HG03175 (cell line): ENCODE measurements at regions not wholly inside any gene's neighbourhood (a gene's known extent, or its start where the extent isn't known, plus 50 kb on each side); places are given as distances from the start of the nearest gene placed in this dataset.

ENCODE experiments used
- ATAC-seq: cut with Tn5 transposase; IDR thresholded peaks from one replicate; pipeline ENCODE4 v1.9.1; 2021; ENCODE audit warnings: mild to moderate bottlenecking, moderate library complexity; ENCODE audit not compliant: unreplicated experiment

DNA sequence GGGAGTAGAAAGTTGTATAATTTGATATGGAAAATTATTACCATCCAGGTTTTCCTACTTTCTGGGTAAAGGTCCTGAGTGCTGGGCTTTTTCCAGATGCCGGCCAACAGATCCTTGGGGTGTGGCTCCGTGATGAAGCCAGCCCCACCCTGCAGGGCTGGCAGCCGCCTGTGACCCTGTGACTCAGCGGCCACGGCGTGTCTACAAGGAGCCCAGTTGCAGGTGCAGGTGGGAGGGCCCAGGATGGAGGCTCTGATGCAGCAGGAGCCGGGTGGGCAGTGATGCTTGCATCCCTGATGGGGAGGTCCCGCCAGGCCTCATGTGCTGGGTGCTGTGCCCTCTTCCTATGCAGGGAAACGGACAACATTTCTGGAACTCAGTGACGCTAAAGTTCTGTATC is 96.0 kb upstream of the ALKAL2 start:
- ATAC-seq = no peak

DNA sequence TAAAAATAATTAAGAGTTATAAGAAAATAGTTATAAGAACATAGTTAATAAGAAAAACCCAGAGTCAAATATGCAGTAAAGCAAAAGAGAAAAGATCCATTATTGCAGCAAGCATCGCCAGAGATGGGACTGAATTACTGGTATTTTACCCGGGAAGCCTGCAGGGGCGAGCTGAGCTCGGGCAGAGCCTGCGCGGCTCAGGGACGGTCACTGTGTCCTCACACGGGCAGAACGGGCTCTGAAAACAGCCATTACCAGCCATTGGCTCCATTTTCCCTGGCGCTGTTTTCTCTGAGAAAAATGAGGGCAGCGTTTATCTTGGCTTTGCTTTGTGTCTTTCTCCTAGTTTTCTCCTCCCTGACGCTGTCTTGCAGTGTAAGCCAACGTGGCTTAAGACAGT is 95.3 kb upstream of the ALKAL2 start:
- ATAC-seq = no peak

GRCh38 chr2:382728-383022 is 94.8 kb upstream of the ALKAL2 start:
- no peak for ATAC-seq

- no peak for ATAC-seq
Measured at GRCh38 chr2:381941-382727, 94.2 kb upstream of the ALKAL2 start.

DNA sequence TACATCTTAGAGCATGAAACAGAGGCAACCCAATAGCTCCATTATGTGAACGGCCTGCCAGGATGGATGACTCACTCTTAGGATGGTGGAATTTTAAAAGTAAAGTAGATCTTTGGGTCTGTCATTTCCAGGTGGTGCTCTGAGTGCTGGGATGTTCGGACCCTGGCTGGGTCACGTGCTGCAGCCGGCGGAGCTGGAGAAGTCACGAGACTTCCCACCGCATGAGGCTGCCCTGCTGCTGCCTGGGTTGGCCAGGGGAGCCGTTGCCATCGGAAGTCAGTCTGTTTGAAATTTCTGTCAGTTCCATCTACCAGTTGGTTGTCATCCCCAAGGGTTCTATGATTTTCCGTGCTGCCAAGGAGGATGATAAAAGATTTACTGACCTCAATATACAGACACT is 93.3 kb upstream of the ALKAL2 start:
- no peak for ATAC-seq

DNA sequence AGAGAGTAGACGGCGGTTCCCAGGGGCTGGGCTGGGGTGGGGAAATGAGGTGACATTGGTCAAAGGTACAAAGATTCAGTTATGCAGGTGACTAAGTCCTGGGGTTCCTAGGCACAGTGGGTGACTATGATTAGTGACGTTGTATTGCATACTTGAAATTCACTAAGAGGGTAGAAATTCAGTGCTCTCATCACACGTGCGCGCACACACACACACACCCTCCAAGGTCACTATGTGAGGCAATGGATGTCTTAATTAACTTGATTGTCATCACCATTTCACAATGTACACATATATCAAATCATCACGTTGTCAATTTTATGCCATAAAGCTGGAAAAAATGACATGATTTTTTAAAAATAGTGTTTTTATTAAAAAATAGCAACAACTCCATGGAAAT is 92.9 kb upstream of the ALKAL2 start:
- no peak for ATAC-seq

GRCh38 chr2:380221-380620 is 92.3 kb upstream of the ALKAL2 start:
- ATAC-seq = no peak

GRCh38 chr2:379778-380177 is 91.9 kb upstream of the ALKAL2 start:
- ATAC-seq = no peak

DNA sequence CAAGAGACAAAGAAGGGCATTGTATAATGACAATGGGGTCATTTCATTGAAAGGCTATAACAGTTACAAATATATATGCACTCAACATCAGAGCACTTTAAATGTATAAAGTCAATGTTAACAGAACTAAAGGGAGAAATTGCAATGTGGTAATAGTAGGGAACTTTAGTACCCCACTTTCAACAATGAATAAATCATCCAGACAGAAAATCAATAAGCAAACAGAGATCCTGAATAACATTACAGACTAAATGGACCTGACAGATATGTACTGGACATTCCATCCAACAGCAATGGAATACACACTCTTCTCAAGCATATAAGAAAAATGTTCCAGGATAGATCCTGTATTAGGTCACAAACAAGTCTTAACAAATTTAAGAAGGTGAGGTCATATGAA is 90.5 kb upstream of the ALKAL2 start:
- ATAC-seq = no peak

GRCh38 chr2:377414-377813 is 89.5 kb upstream of the ALKAL2 start:
- ATAC-seq = no peak

- no peak for ATAC-seq
Measured at GRCh38 chr2:375956-376307, 88.0 kb upstream of the ALKAL2 start.

DNA sequence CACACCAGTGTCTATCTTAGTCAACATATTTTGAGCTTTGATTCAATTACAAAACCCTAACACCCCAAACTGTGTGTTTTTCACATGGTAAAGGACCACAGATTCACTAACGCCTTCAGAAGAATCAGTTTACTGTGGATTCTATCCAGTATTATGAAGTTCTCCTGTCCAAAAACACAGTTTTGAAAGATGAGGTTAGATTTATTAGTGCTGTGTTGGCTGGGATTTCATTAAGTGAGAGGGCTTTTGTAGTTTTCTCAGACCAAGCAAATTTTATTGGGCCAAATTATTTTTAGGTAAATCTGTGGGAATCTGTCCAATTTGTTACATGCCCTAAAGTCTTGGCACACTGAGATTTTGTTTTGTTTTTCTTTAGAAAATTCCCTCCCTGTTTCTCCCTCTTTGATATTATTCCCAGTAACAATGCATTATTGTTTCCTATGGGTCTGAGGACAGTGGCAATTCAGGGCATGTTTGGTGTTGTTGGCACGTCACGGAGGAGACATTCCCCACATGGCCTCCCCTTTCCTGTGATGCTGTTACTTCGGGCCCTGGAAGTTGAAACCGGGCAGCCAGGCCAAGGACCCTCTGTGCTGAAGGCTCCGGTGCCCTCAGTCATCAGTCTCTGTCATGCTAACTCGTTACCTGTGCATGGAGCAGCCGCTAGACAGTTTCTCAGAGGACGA is 87.5 kb upstream of the ALKAL2 start:
- no peak for ATAC-seq

- no peak for ATAC-seq
Measured at GRCh38 chr2:368386-368785, 80.5 kb upstream of the ALKAL2 start.

DNA sequence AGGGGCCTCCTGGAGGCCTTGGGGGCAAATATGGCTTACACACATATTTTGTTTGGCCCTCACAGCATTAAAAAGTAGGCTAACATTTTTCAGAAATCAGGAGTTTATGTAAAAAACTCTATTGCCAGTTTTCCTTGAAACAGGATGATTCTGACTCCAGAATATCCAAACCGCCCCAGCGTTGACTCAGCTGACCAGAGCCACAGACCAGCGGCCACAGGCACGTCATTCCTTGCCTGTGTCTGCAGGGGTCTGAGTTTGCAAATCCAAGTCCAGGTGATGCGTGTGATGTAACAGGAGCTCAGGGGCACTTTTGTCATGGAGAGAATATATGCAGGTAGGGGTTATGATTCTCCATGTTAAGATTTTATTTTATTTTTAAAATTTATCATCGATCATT is 79.4 kb upstream of the ALKAL2 start:
- no peak for ATAC-seq

- no peak for ATAC-seq
Measured at GRCh38 chr2:366706-367105, 78.8 kb upstream of the ALKAL2 start.

DNA sequence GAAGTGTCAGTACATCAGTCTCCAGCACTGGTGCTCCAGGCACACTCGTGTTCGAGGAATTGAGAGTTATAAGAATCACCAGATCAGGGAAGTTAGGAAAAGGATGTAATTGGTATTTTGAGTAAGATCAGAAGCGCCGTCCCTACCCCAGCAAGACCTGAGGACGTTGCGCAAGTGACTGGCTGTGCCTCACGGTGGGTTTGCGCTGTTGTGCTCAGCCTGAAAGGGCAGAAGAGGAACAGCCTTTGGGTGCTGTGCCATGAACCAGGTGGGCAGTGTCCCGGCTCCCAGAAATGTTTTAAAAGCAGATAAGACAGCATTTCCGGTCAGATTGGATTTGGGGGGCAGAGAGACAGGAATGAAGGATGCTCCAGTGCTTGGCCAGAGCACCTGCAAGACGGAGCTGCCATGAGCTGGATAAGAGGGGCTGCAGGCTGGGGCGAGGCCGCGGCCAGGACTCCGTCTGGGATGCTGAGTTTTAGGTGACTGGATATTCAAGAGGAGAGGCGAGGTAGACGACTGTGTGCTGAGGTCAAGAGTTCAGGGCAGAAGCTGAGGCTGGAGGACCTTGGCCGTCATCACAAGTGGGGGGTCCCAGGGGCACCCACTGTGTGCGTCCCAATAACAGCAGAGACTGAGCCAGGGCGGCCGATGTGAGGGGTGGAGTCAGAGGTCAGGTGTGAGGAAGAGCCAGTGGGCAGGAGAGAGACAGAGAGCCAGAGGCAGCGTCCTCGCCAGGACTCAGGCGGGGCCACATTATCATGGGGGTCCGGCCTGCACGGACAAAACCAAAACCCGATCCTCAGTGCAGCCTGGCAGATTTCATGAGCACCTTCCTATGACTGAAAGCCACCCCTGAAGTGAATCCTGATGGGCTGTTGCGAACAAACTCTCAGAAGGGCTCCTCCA is 77.7 kb upstream of the ALKAL2 start:
- no peak for ATAC-seq

- ATAC-seq = no peak
Measured at GRCh38 chr2:363824-364470, 76.1 kb upstream of the ALKAL2 start.

DNA sequence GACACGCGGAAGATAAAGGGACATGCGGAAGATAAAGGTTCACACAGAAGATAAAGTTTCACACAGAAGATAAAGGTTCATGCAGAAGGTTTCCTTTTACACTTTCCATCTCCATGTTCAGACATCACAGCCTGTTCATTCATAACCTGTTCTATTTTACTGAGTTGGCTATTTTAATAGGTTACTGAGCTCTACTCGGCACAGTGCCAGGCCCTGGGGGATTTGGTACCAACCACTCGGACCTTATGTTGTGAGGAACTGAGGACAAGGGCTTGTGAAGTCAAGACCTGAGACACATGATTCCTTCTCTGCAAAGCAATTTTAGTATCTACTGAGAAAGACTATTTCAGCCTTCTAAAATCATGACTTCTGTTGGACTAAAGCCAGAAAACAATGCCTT is 75.0 kb upstream of the ALKAL2 start:
- no peak for ATAC-seq

DNA sequence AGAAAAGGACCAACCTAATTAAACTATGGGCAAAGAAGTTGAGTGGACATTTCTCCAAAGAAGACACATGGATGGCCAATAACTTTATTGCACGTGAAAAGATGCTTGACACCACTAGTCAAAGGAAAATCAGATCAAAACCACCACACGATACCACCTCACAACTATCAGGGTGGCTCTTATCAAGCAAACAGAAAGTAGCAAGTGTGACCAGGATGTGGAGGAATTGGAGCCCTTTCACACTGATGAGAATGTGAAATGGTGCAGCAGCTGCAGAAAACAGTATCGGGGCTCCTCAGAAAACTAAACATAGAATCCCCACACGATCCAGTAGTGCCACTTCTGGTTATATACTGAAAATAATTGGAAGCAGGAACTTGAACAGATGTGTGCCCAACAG is 72.2 kb upstream of the ALKAL2 start:
- no peak for ATAC-seq

GRCh38 chr2:359047-359446 is 71.2 kb upstream of the ALKAL2 start:
- no peak for ATAC-seq

- ATAC-seq = no peak
Measured at GRCh38 chr2:357811-358210, 69.9 kb upstream of the ALKAL2 start.
